Fibroblast of lung (primary cell): ENCODE measurements at regions not wholly inside any gene's neighbourhood (a gene's known extent, or its start where the extent isn't known, plus 50 kb on each side); places are given as distances from the start of the nearest gene placed in this dataset.

ENCODE experiments used
- DNase-seq, 2 donors: peaks; one replicate each; pipeline versions ENCODE4 v3.0.0 to v3.0.0-alpha.2; 2010; ENCODE audit warnings: low read depth in 2 of 2
- H2AFZ ChIP-seq: 2 replicates; pipeline ENCODE4 v1.5.1; 2012; ENCODE audit warnings: low read length, control low read depth, inconsistent platforms
- H3K27ac ChIP-seq: 2 replicates; pipeline ENCODE4 v1.5.1; 2011; ENCODE audit warnings: low read length, control low read depth; ENCODE audit not compliant: insufficient read depth
- H3K27me3 ChIP-seq: 2 replicates; pipeline ENCODE4 v1.5.1; 2011; ENCODE audit warnings: mild to moderate bottlenecking, low read length; ENCODE audit not compliant: control insufficient read depth, insufficient read depth
- H3K36me3 ChIP-seq: 2 replicates; pipeline ENCODE4 v1.5.1; 2011; ENCODE audit warnings: low read length; ENCODE audit not compliant: control insufficient read depth, insufficient read depth
- H3K4me1 ChIP-seq: 2 replicates; pipeline ENCODE4 v1.5.1; 2011; ENCODE audit warnings: low read length; ENCODE audit not compliant: control insufficient read depth, insufficient read depth; ENCODE audit errors: extremely low read depth
- H3K4me2 ChIP-seq: 2 replicates; pipeline ENCODE4 v1.5.1; 2011; ENCODE audit warnings: low read length, control low read depth; ENCODE audit not compliant: insufficient read depth; ENCODE audit errors: extremely low read depth
- H3K4me3 ChIP-seq, 4 experiments: fragments of 200-600 bp in 1 of 4; sonication (generic) in 1 of 4; replicated peaks in 1 of 4; 2 replicates each; pipeline ENCODE4 v1.5.1; 2011 to 2016; ENCODE audit warnings: low read length in 4 of 4, low read depth in 3 of 4, mild to moderate bottlenecking in 3 of 4, control low read depth in 2 of 4, inconsistent platforms in 1 of 4, mixed read lengths in 1 of 4; ENCODE audit not compliant: insufficient read depth in 1 of 4; ENCODE audit errors: control extremely low read depth in 1 of 4
- H3K79me2 ChIP-seq: 2 replicates; pipeline ENCODE4 v1.5.1; 2012; ENCODE audit warnings: mild to moderate bottlenecking, low read length, inconsistent platforms; ENCODE audit not compliant: control insufficient read depth, insufficient read depth
- H3K9ac ChIP-seq: 2 replicates; pipeline ENCODE4 v1.5.1; 2011; ENCODE audit warnings: mild to moderate bottlenecking, low read length, control low read depth; ENCODE audit not compliant: insufficient read depth
- H3K9me3 ChIP-seq: 2 replicates; pipeline ENCODE4 v1.5.1; 2012; ENCODE audit warnings: low read depth, low read length; ENCODE audit not compliant: control insufficient read depth, insufficient read depth
- H4K20me1 ChIP-seq: 2 replicates; pipeline ENCODE4 v1.5.1; 2011; ENCODE audit warnings: low read length; ENCODE audit not compliant: control insufficient read depth, insufficient read depth; ENCODE audit errors: extremely low read depth
- EZH2 ChIP-seq: IDR thresholded peaks from 2 replicates; pipeline ENCODE4 v1.5.1; 2012; ENCODE audit warnings: low read length, control low read depth, mild to moderate bottlenecking; ENCODE audit errors: missing control alignments
- TF ChIP-seq, protein P1 (sequence below), 2 donors: IDR thresholded peaks in 1 of 2; conservative IDR thresholded peaks in 1 of 2; 1 replicate in 1 of 2; 2 replicates in 1 of 2; pipeline ENCODE4 v1.5.1; 2011 to 2012; ENCODE audit warnings: low read length in 2 of 2, control low read depth in 1 of 2, inconsistent platforms in 1 of 2, low read depth in 1 of 2, mild to moderate bottlenecking in 1 of 2

DNA sequence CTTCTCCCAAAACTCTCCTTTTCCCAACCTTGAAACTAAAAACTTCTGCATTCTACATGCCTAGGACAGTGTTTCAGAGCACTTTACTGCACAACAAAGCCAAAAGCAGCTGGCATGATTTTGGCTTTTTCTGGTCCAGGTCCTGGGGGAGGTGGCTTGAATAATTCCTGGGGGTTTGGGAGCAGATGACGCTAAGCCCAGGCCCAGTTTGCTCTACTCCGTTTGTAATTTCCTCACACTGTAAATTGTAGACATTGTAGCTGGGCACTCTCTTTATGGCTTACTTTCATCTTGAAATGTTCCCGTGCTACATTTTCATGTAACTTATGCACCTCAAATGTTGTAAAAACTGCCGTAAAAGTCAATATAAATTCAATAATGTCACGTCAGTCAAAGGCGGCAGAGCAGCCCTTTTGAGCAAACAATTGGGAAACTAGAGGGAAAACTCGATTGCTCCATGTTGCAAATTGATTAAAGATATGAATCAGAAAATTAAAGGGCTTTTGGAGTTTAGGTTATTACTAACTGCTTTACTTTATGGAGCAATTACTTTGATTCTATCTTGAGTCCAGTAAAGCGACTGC lies 373.2 kb upstream of the SLC14A2 start:
- no peak for DNase-seq
- H2AFZ ChIP-seq, result no peak overlapping the region
- H4K20me1 ChIP-seq, result no peaks in the 10 kb centered on the region
- no peak overlapping the region for H3K4me2 ChIP-seq
- TF ChIP-seq EZH2, result no peak
- TF ChIP-seq, protein P1, sequence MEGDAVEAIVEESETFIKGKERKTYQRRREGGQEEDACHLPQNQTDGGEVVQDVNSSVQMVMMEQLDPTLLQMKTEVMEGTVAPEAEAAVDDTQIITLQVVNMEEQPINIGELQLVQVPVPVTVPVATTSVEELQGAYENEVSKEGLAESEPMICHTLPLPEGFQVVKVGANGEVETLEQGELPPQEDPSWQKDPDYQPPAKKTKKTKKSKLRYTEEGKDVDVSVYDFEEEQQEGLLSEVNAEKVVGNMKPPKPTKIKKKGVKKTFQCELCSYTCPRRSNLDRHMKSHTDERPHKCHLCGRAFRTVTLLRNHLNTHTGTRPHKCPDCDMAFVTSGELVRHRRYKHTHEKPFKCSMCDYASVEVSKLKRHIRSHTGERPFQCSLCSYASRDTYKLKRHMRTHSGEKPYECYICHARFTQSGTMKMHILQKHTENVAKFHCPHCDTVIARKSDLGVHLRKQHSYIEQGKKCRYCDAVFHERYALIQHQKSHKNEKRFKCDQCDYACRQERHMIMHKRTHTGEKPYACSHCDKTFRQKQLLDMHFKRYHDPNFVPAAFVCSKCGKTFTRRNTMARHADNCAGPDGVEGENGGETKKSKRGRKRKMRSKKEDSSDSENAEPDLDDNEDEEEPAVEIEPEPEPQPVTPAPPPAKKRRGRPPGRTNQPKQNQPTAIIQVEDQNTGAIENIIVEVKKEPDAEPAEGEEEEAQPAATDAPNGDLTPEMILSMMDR (conservative IDR thresholded peaks at IDR 0.05 in 1 of 2, IDR thresholded peaks at IDR 0.05 in 1 of 2; ENCODE audit: low read depth in 1 of 2, low read length in 2 of 2), result no peak
- H3K9ac ChIP-seq, result no peak overlapping the region
- H3K79me2 ChIP-seq, result no peaks in the 10 kb centered on the region
- no peaks in the 10 kb centered on the region for H3K9me3 ChIP-seq
- H3K27me3 ChIP-seq, result no peaks in the 10 kb centered on the region
- H3K36me3 ChIP-seq, result no peaks in the 10 kb centered on the region
- no peaks in the 10 kb centered on the region for H3K4me1 ChIP-seq
- no peak overlapping the region for H3K4me3 ChIP-seq
- no peak overlapping the region for H3K27ac ChIP-seq

DNA sequence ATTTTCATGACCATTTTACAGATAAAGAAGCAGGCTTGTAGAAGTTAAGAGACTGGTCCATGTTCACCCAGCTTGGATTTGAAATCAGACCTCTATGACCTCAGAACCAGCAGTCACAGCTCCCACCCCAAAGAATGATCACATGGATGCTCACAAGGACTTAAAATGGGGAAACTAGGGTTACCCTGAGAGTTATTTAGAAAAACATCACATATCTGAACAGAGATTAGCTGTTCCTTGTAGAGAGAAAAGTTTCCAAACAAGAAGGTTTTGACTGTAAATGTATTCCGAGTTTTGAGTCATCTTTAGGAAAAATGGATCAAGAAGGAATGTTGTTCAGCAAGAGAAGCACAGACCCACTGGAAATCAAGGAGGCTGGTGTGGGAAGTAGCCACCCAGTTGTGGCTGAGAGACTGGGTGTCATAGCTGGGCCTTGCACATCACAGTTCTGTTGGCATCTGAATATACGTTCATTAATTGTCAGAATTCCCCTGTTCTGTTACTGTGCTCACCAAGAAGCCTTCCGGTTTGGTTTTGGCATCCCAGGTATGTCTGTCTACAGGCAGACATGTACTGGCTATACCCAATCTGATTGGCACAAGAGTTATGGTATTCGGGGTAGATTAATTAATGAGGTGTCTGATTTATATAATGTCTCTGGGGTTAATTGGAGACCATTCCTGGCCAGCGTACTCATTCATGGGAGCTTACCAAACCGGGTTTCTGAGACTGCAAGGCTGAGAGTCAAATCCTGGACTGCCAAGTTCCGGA lies 371.8 kb upstream of the SLC14A2 start:
- H3K4me1 ChIP-seq, result peaks cover 7% of the 10 kb centered on the region
- no peaks in the 10 kb centered on the region for H3K36me3 ChIP-seq
- no peaks in the 10 kb centered on the region for H3K79me2 ChIP-seq
- no peak overlapping the region for H2AFZ ChIP-seq
- no peak overlapping the region for H3K4me2 ChIP-seq
- no peak overlapping the region for H3K27ac ChIP-seq
- no peaks in the 10 kb centered on the region for H3K9me3 ChIP-seq
- peak in 1 of 2 donors; percentile 82 for DNase-seq
- no peak overlapping the region for H3K9ac ChIP-seq
- H3K27me3 ChIP-seq, result no peaks in the 10 kb centered on the region
- H3K4me3 ChIP-seq, result no peak overlapping the region
- TF ChIP-seq, protein P1 (conservative IDR thresholded peaks at IDR 0.05 in 1 of 2, IDR thresholded peaks at IDR 0.05 in 1 of 2; ENCODE audit: low read depth in 1 of 2, low read length in 2 of 2), result no peak
- no peak for TF ChIP-seq EZH2
- no peaks in the 10 kb centered on the region for H4K20me1 ChIP-seq

DNA sequence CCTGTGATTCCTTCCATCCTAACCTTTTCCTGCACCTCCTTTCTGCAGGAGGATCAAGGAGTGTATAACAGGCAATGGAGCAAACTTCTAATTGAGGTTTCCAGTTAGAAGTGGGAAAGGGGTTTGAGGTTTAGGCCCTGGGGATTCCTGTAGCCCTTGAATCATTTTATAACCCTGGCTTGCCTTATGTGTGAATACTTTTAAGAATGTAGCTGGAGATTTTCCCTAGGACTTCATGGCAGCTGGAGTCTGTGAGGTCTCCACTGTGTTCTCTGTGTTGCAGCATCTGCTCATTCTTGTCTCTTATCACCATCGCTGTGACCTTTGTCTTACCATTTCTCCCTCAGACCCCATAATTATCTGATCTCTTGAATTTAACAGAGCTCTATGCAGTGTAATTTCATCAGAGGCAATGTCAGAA lies 370.2 kb upstream of the SLC14A2 start:
- peak in 1 of 2 donors; percentile 65 for DNase-seq
- H3K79me2 ChIP-seq, result no peaks in the 10 kb centered on the region
- H3K4me3 ChIP-seq, result no peak overlapping the region
- H3K9me3 ChIP-seq, result no peaks in the 10 kb centered on the region
- TF ChIP-seq, protein P1 (conservative IDR thresholded peaks at IDR 0.05 in 1 of 2, IDR thresholded peaks at IDR 0.05 in 1 of 2; ENCODE audit: low read depth in 1 of 2, low read length in 2 of 2), result no peak
- TF ChIP-seq EZH2, result no peak
- no peak overlapping the region for H3K9ac ChIP-seq
- no peaks in the 10 kb centered on the region for H4K20me1 ChIP-seq
- H3K27me3 ChIP-seq, result no peaks in the 10 kb centered on the region
- H2AFZ ChIP-seq, result no peak overlapping the region
- peaks cover 15% of the 10 kb centered on the region for H3K4me1 ChIP-seq
- no peak overlapping the region for H3K27ac ChIP-seq
- no peaks in the 10 kb centered on the region for H3K36me3 ChIP-seq
- no peak overlapping the region for H3K4me2 ChIP-seq
